H9 (cell line): ENCODE measurements at regions not wholly inside any gene's neighbourhood (a gene's known extent, or its start where the extent isn't known, plus 50 kb on each side); places are given as distances from the start of the nearest gene placed in this dataset.

Experiments used
- DNase-seq: peaks from one replicate; pipeline ENCODE4 v3.0.0-alpha.2; 2017
- H2AFZ ChIP-seq: one replicate; pipeline ENCODE4 v1.6.1; 2013; ENCODE audit warnings: mild to moderate bottlenecking, low read length, control low read depth, moderate library complexity
- H2AK5ac ChIP-seq: 2 replicates; pipeline ENCODE4 v1.6.1; 2013; ENCODE audit warnings: low read length, control low read depth, mixed read lengths; ENCODE audit not compliant: insufficient read length
- H2BK120ac ChIP-seq: one replicate; pipeline ENCODE4 v1.6.1; 2013; ENCODE audit warnings: low read depth, mild to moderate bottlenecking, low read length, control low read depth, inconsistent platforms; ENCODE audit not compliant: poor library complexity, severe bottlenecking
- H2BK12ac ChIP-seq: 2 replicates; pipeline ENCODE4 v1.6.1; 2013; ENCODE audit warnings: low read length, control low read depth, mixed read lengths, low read depth; ENCODE audit not compliant: insufficient read length
- H2BK15ac ChIP-seq: 2 replicates; pipeline ENCODE4 v1.6.1; 2013; ENCODE audit warnings: low read depth, low read length, control low read depth
- H2BK20ac ChIP-seq: one replicate; pipeline ENCODE4 v1.6.1; 2013; ENCODE audit warnings: low read depth, mild to moderate bottlenecking, low read length, control low read depth, inconsistent platforms; ENCODE audit not compliant: poor library complexity, severe bottlenecking
- H2BK5ac ChIP-seq: 2 replicates; pipeline ENCODE4 v1.6.1; 2013; ENCODE audit warnings: low read length, control low read depth, mixed read lengths; ENCODE audit not compliant: insufficient read length
- H3K14ac ChIP-seq: 2 replicates; pipeline ENCODE4 v1.6.1; 2013; ENCODE audit warnings: low read length, control low read depth; ENCODE audit not compliant: insufficient read depth
- H3K18ac ChIP-seq: 2 replicates; pipeline ENCODE4 v1.6.1; 2013; ENCODE audit warnings: low read depth, mild to moderate bottlenecking, mixed read lengths, low read length, control low read depth; ENCODE audit not compliant: insufficient read length
- H3K23ac ChIP-seq: 2 replicates; pipeline ENCODE4 v1.6.1; 2013; ENCODE audit warnings: low read length, control low read depth, mixed read lengths, low read depth; ENCODE audit not compliant: insufficient read length
- H3K23me2 ChIP-seq: 2 replicates; pipeline ENCODE4 v1.6.1; 2013; ENCODE audit warnings: low read depth, mild to moderate bottlenecking, mixed read lengths, low read length, control low read depth; ENCODE audit not compliant: insufficient read length, poor library complexity, severe bottlenecking
- H3K27ac ChIP-seq: 2 replicates; pipeline ENCODE4 v1.5.1; 2013; ENCODE audit warnings: low read length, control low read depth, mixed read lengths, low read depth; ENCODE audit not compliant: insufficient read length
- H3K27me3 ChIP-seq: 2 replicates; pipeline ENCODE4 v1.6.1; 2013; ENCODE audit warnings: low read length, control low read depth, inconsistent platforms; ENCODE audit not compliant: insufficient read depth
- H3K4ac ChIP-seq: 2 replicates; pipeline ENCODE4 v1.6.1; 2013; ENCODE audit warnings: low read depth, mild to moderate bottlenecking, control low read depth, inconsistent platforms, low read length, moderate library complexity
- H3K4me1 ChIP-seq: 2 replicates; pipeline ENCODE4 v1.6.1; 2013; ENCODE audit warnings: low read length, control low read depth, inconsistent platforms; ENCODE audit not compliant: insufficient read depth
- H3K4me2 ChIP-seq: 2 replicates; pipeline ENCODE4 v1.6.1; 2013; ENCODE audit warnings: low read length, control low read depth, mixed read lengths; ENCODE audit not compliant: insufficient read length, insufficient read depth
- H3K56ac ChIP-seq: 2 replicates; pipeline ENCODE4 v1.6.1; 2013; ENCODE audit warnings: low read depth, mild to moderate bottlenecking, mixed read lengths, low read length, control low read depth; ENCODE audit not compliant: insufficient read length
- H3K79me1 ChIP-seq: 2 replicates; pipeline ENCODE4 v1.6.1; 2013; ENCODE audit warnings: low read depth, mild to moderate bottlenecking, moderate library complexity, low read length, control low read depth, inconsistent platforms; ENCODE audit not compliant: insufficient read depth, poor library complexity, severe bottlenecking
- H3K79me2 ChIP-seq: 2 replicates; pipeline ENCODE4 v1.6.1; 2013; ENCODE audit warnings: low read length, control low read depth, inconsistent platforms; ENCODE audit not compliant: insufficient read depth
- H3K9ac ChIP-seq: 2 replicates; pipeline ENCODE4 v1.6.1; 2013; ENCODE audit warnings: low read length, control low read depth, mixed read lengths; ENCODE audit not compliant: insufficient read length; ENCODE audit errors: extremely low read depth
- H3K9me3 ChIP-seq: one replicate; pipeline ENCODE4 v1.6.1; 2013; ENCODE audit warnings: low read depth, low read length, inconsistent platforms; ENCODE audit not compliant: control insufficient read depth
- H3T11ph ChIP-seq: one replicate; pipeline ENCODE4 v1.6.1; 2013; ENCODE audit warnings: mild to moderate bottlenecking, low read length, control low read depth, inconsistent platforms
- H4K20me1 ChIP-seq: one replicate; pipeline ENCODE4 v1.6.1; 2013; ENCODE audit not compliant: control insufficient read depth, insufficient read length, insufficient read depth
- H4K5ac ChIP-seq: 2 replicates; pipeline ENCODE4 v1.6.1; 2013; ENCODE audit warnings: low read depth, mild to moderate bottlenecking, mixed read lengths, low read length, control low read depth; ENCODE audit not compliant: insufficient read length
- H4K8ac ChIP-seq: replicated peaks from 2 replicates; pipeline ENCODE4 v1.6.1; 2013; ENCODE audit warnings: low read length, control low read depth, mixed read lengths, low read depth; ENCODE audit not compliant: insufficient read length
- H4K91ac ChIP-seq: 2 replicates; pipeline ENCODE4 v1.6.1; 2013; ENCODE audit warnings: low read depth, mild to moderate bottlenecking, moderate library complexity, mixed read lengths, low read length, control low read depth; ENCODE audit not compliant: insufficient read length
- H3K27ac Mint-ChIP-seq, 3 experiments: 2 replicates in 2 of 3; 3 replicates in 1 of 3; pipeline ENCODE4 v1.8.0; 2020 to 2021; ENCODE audit warnings: mixed read lengths in 3 of 3, mild to moderate bottlenecking in 1 of 3, moderate library complexity in 1 of 3
- H3K27me3 Mint-ChIP-seq: 2 replicates; pipeline ENCODE4 v1.8.0; 2021; ENCODE audit warnings: low read depth, mild to moderate bottlenecking, moderate library complexity, mixed read lengths
- H3K36me3 Mint-ChIP-seq, 3 experiments: 2 replicates in 2 of 3; 3 replicates in 1 of 3; pipeline ENCODE4 v1.8.0; 2020 to 2021; ENCODE audit warnings: low read depth in 3 of 3, mixed read lengths in 3 of 3; ENCODE audit not compliant: insufficient read depth in 1 of 3
- H3K4me1 Mint-ChIP-seq, 2 experiments: 2 replicates each; pipeline ENCODE4 v1.8.0; 2020; ENCODE audit warnings: mixed read lengths in 2 of 2
- H3K4me3 Mint-ChIP-seq, 2 experiments: 2 replicates in 1 of 2; 3 replicates in 1 of 2; pipeline ENCODE4 v1.8.0; 2020 to 2021; ENCODE audit warnings: mild to moderate bottlenecking in 2 of 2, mixed read lengths in 2 of 2, moderate library complexity in 1 of 2
- H3K9me3 Mint-ChIP-seq, 2 experiments: 2 replicates in 1 of 2; 3 replicates in 1 of 2; pipeline ENCODE4 v1.8.0; 2020; ENCODE audit warnings: mild to moderate bottlenecking in 2 of 2, mixed read lengths in 2 of 2, moderate library complexity in 1 of 2
- CTCF ChIP-seq: fragments of 200-600 bp; sonication (generic); conservative IDR thresholded peaks from 3 replicates; pipeline ENCODE4 v1.8.0; 2021; ENCODE audit warnings: antibody characterized with exemption, mild to moderate bottlenecking
- WGBS: extraction: QIAGEN DNeasy Blood & Tissue Kit; methylation state at CpG from one replicate; pipeline ENCODE4 v1.1.7; 2013; ENCODE audit warnings: missing lambda C conversion rate, low lambda C conversion rate, mixed read lengths; ENCODE audit not compliant: insufficient read length; ENCODE audit errors: extremely low coverage; 5-methylcytosine and 5-hydroxymethylcytosine counted together

- H3K4me3 Mint-ChIP-seq: no peak overlapping the region
- Histone ChIP-seq H2BK20ac (no peak overlapping the region), H2AFZ (no peak overlapping the region)
Measured at GRCh38 chr10:127648885-127649284, 88.1 kb upstream of the FOXI2 start.

More at GRCh38 chr10:127648885-127649284, 88.1 kb upstream of the FOXI2 start:
- Histone ChIP-seq H3K79me1 (no peaks in the 10 kb centered on the region), H3K4ac (no peak overlapping the region), H2BK15ac (no peak overlapping the region), H3K23me2 (no peaks in the 10 kb centered on the region), H4K5ac (no peak overlapping the region), H3K23ac (no peak overlapping the region), H4K91ac (no peak overlapping the region), H3K4me2 (no peak overlapping the region), H3K56ac (no peak overlapping the region), H3T11ph (no peak overlapping the region), H4K8ac (no peak overlapping the region), H2BK120ac (no peak overlapping the region), H4K20me1 (no peaks in the 10 kb centered on the region), H3K27me3 (no peaks in the 10 kb centered on the region), H3K4me1 (no peaks in the 10 kb centered on the region), H3K9ac (no peak overlapping the region), H3K27ac (no peak overlapping the region), H3K18ac (no peak overlapping the region), H2BK5ac (no peak overlapping the region), H2AK5ac (no peak overlapping the region), H2BK12ac (no peak overlapping the region), H3K79me2 (no peaks in the 10 kb centered on the region), H3K14ac (no peak overlapping the region), H3K9me3 (no peaks in the 10 kb centered on the region)
- Mint-ChIP-seq H3K27me3 (peaks cover 2% of the 10 kb centered on the region; the same call in 1 of the 2 replicates), H3K9me3 (no peaks in the 10 kb centered on the region), H3K4me1 (no peaks in the 10 kb centered on the region; a peak in 1 of 4 replicates), H3K36me3 (no peaks in the 10 kb centered on the region), H3K27ac (peak overlapping the region in 1 of 3 experiments; percentile 83; a peak in 2 of 7 replicates)
- no peak for TF ChIP-seq CTCF
- DNase-seq: no peak
- no CpG with 5 or more reads among the region's 3 CpGs for WGBS
